ENCODE measurements at regions not wholly inside any gene's neighbourhood (a gene's known extent, or its start where the extent isn't known, plus 50 kb on each side); places are given as distances from the start of the nearest gene placed in this dataset.

GRCh38 chrX:13109817-13110216 lies 65.4 kb upstream of the FAM9C start:
- TF ChIP-seq, protein P1, sequence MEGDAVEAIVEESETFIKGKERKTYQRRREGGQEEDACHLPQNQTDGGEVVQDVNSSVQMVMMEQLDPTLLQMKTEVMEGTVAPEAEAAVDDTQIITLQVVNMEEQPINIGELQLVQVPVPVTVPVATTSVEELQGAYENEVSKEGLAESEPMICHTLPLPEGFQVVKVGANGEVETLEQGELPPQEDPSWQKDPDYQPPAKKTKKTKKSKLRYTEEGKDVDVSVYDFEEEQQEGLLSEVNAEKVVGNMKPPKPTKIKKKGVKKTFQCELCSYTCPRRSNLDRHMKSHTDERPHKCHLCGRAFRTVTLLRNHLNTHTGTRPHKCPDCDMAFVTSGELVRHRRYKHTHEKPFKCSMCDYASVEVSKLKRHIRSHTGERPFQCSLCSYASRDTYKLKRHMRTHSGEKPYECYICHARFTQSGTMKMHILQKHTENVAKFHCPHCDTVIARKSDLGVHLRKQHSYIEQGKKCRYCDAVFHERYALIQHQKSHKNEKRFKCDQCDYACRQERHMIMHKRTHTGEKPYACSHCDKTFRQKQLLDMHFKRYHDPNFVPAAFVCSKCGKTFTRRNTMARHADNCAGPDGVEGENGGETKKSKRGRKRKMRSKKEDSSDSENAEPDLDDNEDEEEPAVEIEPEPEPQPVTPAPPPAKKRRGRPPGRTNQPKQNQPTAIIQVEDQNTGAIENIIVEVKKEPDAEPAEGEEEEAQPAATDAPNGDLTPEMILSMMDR (conservative IDR thresholded peaks at IDR 0.05; ENCODE audit: low read depth, low read length): no peak
- no peak for TF ChIP-seq EZH2 (IDR thresholded peaks at IDR 0.05; ENCODE audit: low read length, unreplicated experiment)

Measured in PC-3 (cell line).